ENCODE measurements at regions not wholly inside any gene's neighbourhood (a gene's known extent, or its start where the extent isn't known, plus 50 kb on each side); places are given as distances from the start of the nearest gene placed in this dataset.

DNA sequence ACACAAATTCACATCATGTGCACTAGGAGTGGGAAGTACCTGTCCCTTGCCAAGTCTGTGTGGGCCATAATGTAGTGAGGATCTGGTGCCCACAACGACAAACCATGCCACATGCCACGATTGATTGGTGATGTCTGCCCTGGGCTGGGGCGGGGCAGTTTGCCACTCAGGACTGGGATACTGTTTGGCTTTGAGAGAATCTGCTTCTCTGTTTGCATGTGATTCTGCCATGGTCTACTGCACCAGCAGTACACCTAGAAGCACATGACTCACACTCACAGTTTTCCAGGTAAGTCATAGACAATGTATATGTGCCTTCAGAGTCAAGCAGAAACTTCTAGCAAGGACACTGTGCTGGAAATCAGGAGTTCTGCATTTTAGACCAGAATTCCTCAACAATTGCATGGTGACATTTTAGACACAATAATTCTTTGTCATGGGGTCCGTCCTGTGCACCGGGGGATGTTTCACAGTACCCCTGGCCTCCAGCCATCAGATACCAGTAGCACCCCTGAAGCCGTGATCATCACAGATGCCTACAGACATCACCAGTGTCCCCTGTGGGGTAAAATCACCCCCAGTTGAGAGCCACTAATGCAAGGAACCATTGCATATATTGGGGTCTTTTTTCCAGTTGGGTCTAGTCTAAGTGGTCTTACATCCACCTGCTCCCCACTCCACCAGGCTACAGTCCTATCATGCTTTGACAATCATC, 278.3 kb downstream of the EIPR1 start:
- no peaks in the 10 kb centered on the region for H3K9me2 ChIP-seq (ENCODE audit: low read depth, low read length)
- no peak overlapping the region for H3K4me2 ChIP-seq (ENCODE audit: low read length)
- no peak overlapping the region for H3K4me3 ChIP-seq (ENCODE audit: low read depth, low read length, poor library complexity, severe bottlenecking)

DNA sequence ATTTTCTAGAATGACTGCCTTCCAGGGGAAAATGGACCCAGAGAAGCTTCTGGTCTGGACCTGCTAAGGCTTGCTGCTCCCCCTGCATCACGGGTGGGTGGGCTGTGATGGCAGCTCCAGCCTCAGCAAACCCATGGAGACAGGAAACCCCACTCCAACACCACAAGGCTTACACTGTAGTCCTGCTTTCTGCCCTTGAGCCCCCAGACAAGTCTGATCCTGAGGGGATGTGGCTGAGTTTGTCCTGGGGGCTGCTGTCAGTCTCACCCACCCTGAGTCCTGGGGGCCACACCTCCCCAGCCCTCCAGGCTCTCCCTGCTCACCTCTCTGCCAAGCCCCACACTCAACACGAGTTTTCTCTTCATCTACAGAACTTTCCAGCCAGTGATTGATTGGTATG, 279.4 kb downstream of the EIPR1 start:
- Histone ChIP-seq H2AFZ (ENCODE audit: low read length) (no peak overlapping the region), H3K36me3 (ENCODE audit: insufficient read depth, low read length) (no peaks in the 10 kb centered on the region), H3K27me3 (ENCODE audit: insufficient read depth, low read length) (no peaks in the 10 kb centered on the region), H3F3A (ENCODE audit: insufficient read depth, low read length) (no peaks in the 10 kb centered on the region), H3K9me2 (ENCODE audit: low read depth, low read length) (no peaks in the 10 kb centered on the region), H4K20me1 (ENCODE audit: insufficient read depth, low read length) (no peaks in the 10 kb centered on the region), H3K79me2 (ENCODE audit: insufficient read depth, low read length) (no peaks in the 10 kb centered on the region), H3K4me3 (ENCODE audit: low read depth, low read length, poor library complexity, severe bottlenecking) (no peak overlapping the region), H3K4me2 (ENCODE audit: low read length) (no peak overlapping the region), H3K4me1 (ENCODE audit: insufficient read depth, low read length, severe bottlenecking) (peaks cover 15% of the 10 kb centered on the region), H3K9me3 (ENCODE audit: low read length) (no peaks in the 10 kb centered on the region), H3K9ac (ENCODE audit: low read length) (no peak overlapping the region), H3K27ac (ENCODE audit: low read depth, low read length, poor library complexity, severe bottlenecking) (no peak overlapping the region)
- TF ChIP-seq, protein P1, sequence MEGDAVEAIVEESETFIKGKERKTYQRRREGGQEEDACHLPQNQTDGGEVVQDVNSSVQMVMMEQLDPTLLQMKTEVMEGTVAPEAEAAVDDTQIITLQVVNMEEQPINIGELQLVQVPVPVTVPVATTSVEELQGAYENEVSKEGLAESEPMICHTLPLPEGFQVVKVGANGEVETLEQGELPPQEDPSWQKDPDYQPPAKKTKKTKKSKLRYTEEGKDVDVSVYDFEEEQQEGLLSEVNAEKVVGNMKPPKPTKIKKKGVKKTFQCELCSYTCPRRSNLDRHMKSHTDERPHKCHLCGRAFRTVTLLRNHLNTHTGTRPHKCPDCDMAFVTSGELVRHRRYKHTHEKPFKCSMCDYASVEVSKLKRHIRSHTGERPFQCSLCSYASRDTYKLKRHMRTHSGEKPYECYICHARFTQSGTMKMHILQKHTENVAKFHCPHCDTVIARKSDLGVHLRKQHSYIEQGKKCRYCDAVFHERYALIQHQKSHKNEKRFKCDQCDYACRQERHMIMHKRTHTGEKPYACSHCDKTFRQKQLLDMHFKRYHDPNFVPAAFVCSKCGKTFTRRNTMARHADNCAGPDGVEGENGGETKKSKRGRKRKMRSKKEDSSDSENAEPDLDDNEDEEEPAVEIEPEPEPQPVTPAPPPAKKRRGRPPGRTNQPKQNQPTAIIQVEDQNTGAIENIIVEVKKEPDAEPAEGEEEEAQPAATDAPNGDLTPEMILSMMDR (IDR thresholded peaks at IDR 0.05; ENCODE audit: low read length) = no peak
- no peak for TF ChIP-seq EZH2 (IDR thresholded peaks at IDR 0.05; ENCODE audit: borderline replicate concordance, low read length)

More for the DNA sequence above, 278.3 kb downstream of the EIPR1 start:
- H3K79me2 ChIP-seq (ENCODE audit: insufficient read depth, low read length) = no peaks in the 10 kb centered on the region
- H3K27me3 ChIP-seq (ENCODE audit: insufficient read depth, low read length) = no peaks in the 10 kb centered on the region
- peaks cover 15% of the 10 kb centered on the region for H3K4me1 ChIP-seq (ENCODE audit: insufficient read depth, low read length, severe bottlenecking)
- no peaks in the 10 kb centered on the region for H3K36me3 ChIP-seq (ENCODE audit: insufficient read depth, low read length)
- no peak for TF ChIP-seq EZH2 (IDR thresholded peaks at IDR 0.05; ENCODE audit: borderline replicate concordance, low read length)
- TF ChIP-seq, protein P1 (IDR thresholded peaks at IDR 0.05; ENCODE audit: low read length) = no peak
- no peaks in the 10 kb centered on the region; the same call in 1 of the 2 replicates for H3F3A ChIP-seq (ENCODE audit: insufficient read depth, low read length)
- H2AFZ ChIP-seq (ENCODE audit: low read length) = no peak overlapping the region
- H3K9me3 ChIP-seq (ENCODE audit: low read length) = no peaks in the 10 kb centered on the region
- H3K27ac ChIP-seq (ENCODE audit: low read depth, low read length, poor library complexity, severe bottlenecking) = no peak overlapping the region
- no peak overlapping the region for H3K9ac ChIP-seq (ENCODE audit: low read length)
- no peaks in the 10 kb centered on the region for H4K20me1 ChIP-seq (ENCODE audit: insufficient read depth, low read length)

DNA sequence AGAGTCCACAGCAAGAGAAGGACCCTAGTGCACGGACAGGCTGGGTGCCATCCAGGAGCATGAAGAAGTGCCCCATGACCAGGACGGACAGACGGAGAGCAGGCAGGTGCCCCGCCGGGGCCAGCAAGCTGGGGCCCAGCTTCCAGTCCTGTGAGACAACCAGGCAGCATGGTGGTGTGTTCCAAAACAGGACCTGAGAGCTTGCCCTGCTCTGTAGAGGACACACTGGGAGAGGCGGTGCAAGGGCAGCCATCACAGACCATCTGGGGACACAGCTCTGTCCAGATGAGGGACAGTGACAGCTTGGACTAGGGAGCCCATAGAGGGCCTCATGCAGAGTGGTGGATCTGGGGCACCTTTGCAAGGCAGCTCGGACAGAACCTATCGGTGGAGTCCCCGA, 279.8 kb downstream of the EIPR1 start:
- Histone ChIP-seq H3K4me3 (ENCODE audit: low read depth, low read length, poor library complexity, severe bottlenecking) (no peak overlapping the region), H3K27me3 (ENCODE audit: insufficient read depth, low read length) (no peaks in the 10 kb centered on the region), H3K27ac (ENCODE audit: low read depth, low read length, poor library complexity, severe bottlenecking) (no peak overlapping the region), H3K9me2 (ENCODE audit: low read depth, low read length) (no peaks in the 10 kb centered on the region), H4K20me1 (ENCODE audit: insufficient read depth, low read length) (no peaks in the 10 kb centered on the region), H3K9me3 (ENCODE audit: low read length) (no peaks in the 10 kb centered on the region), H3K36me3 (ENCODE audit: insufficient read depth, low read length) (no peaks in the 10 kb centered on the region), H3K9ac (ENCODE audit: low read length) (no peak overlapping the region), H3F3A (ENCODE audit: insufficient read depth, low read length) (no peaks in the 10 kb centered on the region), H3K4me1 (ENCODE audit: insufficient read depth, low read length, severe bottlenecking) (peaks cover 15% of the 10 kb centered on the region), H2AFZ (ENCODE audit: low read length) (no peak overlapping the region), H3K79me2 (ENCODE audit: insufficient read depth, low read length) (no peaks in the 10 kb centered on the region), H3K4me2 (ENCODE audit: low read length) (no peak overlapping the region)
- no peak for TF ChIP-seq EZH2 (IDR thresholded peaks at IDR 0.05; ENCODE audit: borderline replicate concordance, low read length)
- TF ChIP-seq, protein P1 (IDR thresholded peaks at IDR 0.05; ENCODE audit: low read length) = no peak
